Chondrocyte (in vitro differentiated cells): ENCODE measurements at regions not wholly inside any gene's neighbourhood (a gene's known extent, or its start where the extent isn't known, plus 50 kb on each side); places are given as distances from the start of the nearest gene placed in this dataset.

Experiments
- DNase-seq: peaks from one replicate; pipeline ENCODE4 v3.0.0; 2021; ENCODE audit warnings: mixed read lengths, low spot score
- H3K27ac Mint-ChIP-seq: one replicate; pipeline ENCODE4 v1.8.0; 2021; ENCODE audit warnings: mild to moderate bottlenecking, moderate library complexity, mixed read lengths; ENCODE audit not compliant: unreplicated experiment
- H3K27me3 Mint-ChIP-seq: 2 replicates; pipeline ENCODE4 v1.8.0; 2021; ENCODE audit warnings: low read depth, mixed read lengths
- H3K36me3 Mint-ChIP-seq: 2 replicates; pipeline ENCODE4 v1.8.0; 2021; ENCODE audit warnings: low read depth, mixed read lengths
- H3K4me1 Mint-ChIP-seq: 2 replicates; pipeline ENCODE4 v1.8.0; 2021; ENCODE audit warnings: low read depth, mild to moderate bottlenecking, mixed read lengths
- H3K4me3 Mint-ChIP-seq: one replicate; pipeline ENCODE4 v1.8.0; 2021; ENCODE audit warnings: mild to moderate bottlenecking, moderate library complexity, mixed read lengths; ENCODE audit not compliant: unreplicated experiment
- H3K9me3 Mint-ChIP-seq: 2 replicates; pipeline ENCODE4 v1.8.0; 2021; ENCODE audit warnings: low read depth, mixed read lengths
- CTCF ChIP-seq: fragments of 200-600 bp; sonication (generic); IDR thresholded peaks from 2 replicates; pipeline ENCODE4 v1.5.0; 2021; ENCODE audit warnings: antibody characterized with exemption, mild to moderate bottlenecking, moderate library complexity

- Mint-ChIP-seq H3K27me3 (no peaks in the 10 kb centered on the region), H3K9me3 (peaks cover 24% of the 10 kb centered on the region), H3K27ac (no peak overlapping the region), H3K36me3 (no peaks in the 10 kb centered on the region), H3K4me3 (no peak overlapping the region), H3K4me1 (no peaks in the 10 kb centered on the region)
- no peak for DNase-seq
- no peak for TF ChIP-seq CTCF
Measured at GRCh38 chrX:113058634-113059033, 218.0 kb upstream of the AMOT start.

- no peaks in the 10 kb centered on the region for H3K27me3 Mint-ChIP-seq
- no peak overlapping the region for H3K27ac Mint-ChIP-seq
- no peak for TF ChIP-seq CTCF
- H3K36me3 Mint-ChIP-seq: no peaks in the 10 kb centered on the region
- H3K4me1 Mint-ChIP-seq: no peaks in the 10 kb centered on the region
- DNase-seq: no peak
- no peak overlapping the region for H3K4me3 Mint-ChIP-seq
- H3K9me3 Mint-ChIP-seq: peaks cover 8% of the 10 kb centered on the region
Measured at GRCh38 chrX:113048896-113049295, 208.3 kb upstream of the AMOT start.

- no peak for DNase-seq
- no peak for TF ChIP-seq CTCF
- no peak overlapping the region for H3K27ac Mint-ChIP-seq
- peaks cover 9% of the 10 kb centered on the region for H3K9me3 Mint-ChIP-seq
- H3K4me1 Mint-ChIP-seq: no peaks in the 10 kb centered on the region
- no peaks in the 10 kb centered on the region for H3K27me3 Mint-ChIP-seq
- H3K36me3 Mint-ChIP-seq: no peaks in the 10 kb centered on the region
- no peak overlapping the region for H3K4me3 Mint-ChIP-seq
Measured at GRCh38 chrX:113048480-113048879, 207.8 kb upstream of the AMOT start.

GRCh38 chrX:113033966-113034680, 193.5 kb upstream of the AMOT start:
- Mint-ChIP-seq H3K36me3 (no peaks in the 10 kb centered on the region), H3K27ac (no peak overlapping the region), H3K9me3 (peaks cover 5% of the 10 kb centered on the region), H3K27me3 (no peaks in the 10 kb centered on the region), H3K4me1 (no peaks in the 10 kb centered on the region), H3K4me3 (no peak overlapping the region)
- no peak for DNase-seq
- TF ChIP-seq CTCF: no peak

DNA sequence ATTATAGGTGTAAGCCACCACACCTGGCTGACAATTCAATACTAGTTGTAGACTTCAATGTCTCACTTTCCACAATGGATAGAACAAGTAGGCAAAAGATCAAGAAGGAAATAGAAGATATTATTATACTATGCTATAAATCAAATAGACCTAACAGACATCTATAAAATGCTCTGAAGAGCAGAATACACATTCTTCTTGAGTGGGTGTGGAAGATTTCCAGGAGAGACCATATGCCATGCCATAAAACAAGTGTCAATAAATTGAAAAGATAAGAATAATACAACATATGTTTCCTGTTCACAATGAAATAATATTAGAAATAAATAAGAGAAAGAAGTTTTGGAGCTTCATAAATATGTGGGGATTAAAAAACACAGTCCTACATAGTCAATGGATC, 179.3 kb upstream of the AMOT start:
- H3K27ac Mint-ChIP-seq: no peak overlapping the region
- H3K36me3 Mint-ChIP-seq: no peaks in the 10 kb centered on the region
- H3K4me1 Mint-ChIP-seq: no peaks in the 10 kb centered on the region
- no peak for TF ChIP-seq CTCF
- no peaks in the 10 kb centered on the region for H3K9me3 Mint-ChIP-seq
- no peak overlapping the region for H3K4me3 Mint-ChIP-seq
- DNase-seq: no peak
- H3K27me3 Mint-ChIP-seq: peaks cover 4% of the 10 kb centered on the region
